ENCODE measurements at regions not wholly inside any gene's neighbourhood (a gene's known extent, or its start where the extent isn't known, plus 50 kb on each side); places are given as distances from the start of the nearest gene placed in this dataset.

- TF ChIP-seq EZH2 (IDR thresholded peaks at IDR 0.05; ENCODE audit: low read depth) (no peak), CTCF (conservative IDR thresholded peaks at IDR 0.05) (no peak)
Observed at GRCh38 chr6:48419992-48420391, 309.0 kb upstream of the PTCHD4 start.

Data from PC-9 (cell line).